ENCODE measurements at regions not wholly inside any gene's neighbourhood (a gene's known extent, or its start where the extent isn't known, plus 50 kb on each side); places are given as distances from the start of the nearest gene placed in this dataset.
"Not testable (repeated sequence)": the region's sequence is repeated elsewhere in the genome, so short reads cannot be mapped to it uniquely, and the experiment has no call there.

- H3K4me3 ChIP-seq (replicated peaks in 1 of 2; ENCODE audit: low read depth in 2 of 2, low read length in 2 of 2), result no peak overlapping the region
- DNase-seq (ENCODE audit: low read depth in 2 of 2), result peak in 1 of 2 donors; percentile 51
- TF ChIP-seq CTCF (IDR thresholded peaks at IDR 0.05; ENCODE audit: low read depth, low read length), result no peak
Observed at GRCh38 chr2:198863655-198864054, 594.1 kb downstream of the SATB2 start.

GRCh38 chr2:198861080-198861479 is 596.7 kb downstream of the SATB2 start:
- no peak for TF ChIP-seq CTCF (IDR thresholded peaks at IDR 0.05; ENCODE audit: low read depth, low read length)
- DNase-seq (ENCODE audit: low read depth in 2 of 2), result no peak
- H3K4me3 ChIP-seq (replicated peaks in 1 of 2; ENCODE audit: low read depth in 2 of 2, low read length in 2 of 2), result no peak overlapping the region

- no peak overlapping the region for H3K4me3 ChIP-seq (replicated peaks in 1 of 2; ENCODE audit: low read depth in 2 of 2, low read length in 2 of 2)
- DNase-seq (ENCODE audit: low read depth in 2 of 2), result no peak
- no peak for TF ChIP-seq CTCF (IDR thresholded peaks at IDR 0.05; ENCODE audit: low read depth, low read length)
Observed at GRCh38 chr2:198857246-198857645, 600.5 kb downstream of the SATB2 start.

- not testable (repeated sequence) for H3K4me3 ChIP-seq (replicated peaks in 1 of 2; ENCODE audit: low read depth in 2 of 2, low read length in 2 of 2)
Observed at GRCh38 chr2:198855746-198856145, 602.0 kb downstream of the SATB2 start.

GRCh38 chr2:198852248-198852647 is 605.5 kb downstream of the SATB2 start:
- no peak overlapping the region for H3K4me3 ChIP-seq (replicated peaks in 1 of 2; ENCODE audit: low read depth in 2 of 2, low read length in 2 of 2)
- no peak for DNase-seq (ENCODE audit: low read depth in 2 of 2)
- TF ChIP-seq CTCF (IDR thresholded peaks at IDR 0.05; ENCODE audit: low read depth, low read length), result no peak

More at GRCh38 chr2:198855746-198856145, 602.0 kb downstream of the SATB2 start:
- not testable (repeated sequence) for DNase-seq (ENCODE audit: low read depth in 2 of 2)

- H3K4me3 ChIP-seq (replicated peaks in 1 of 2; ENCODE audit: low read depth in 2 of 2, low read length in 2 of 2), result no peak overlapping the region
- TF ChIP-seq CTCF (IDR thresholded peaks at IDR 0.05; ENCODE audit: low read depth, low read length), result no peak
Observed at GRCh38 chr2:198825534-198825933, 632.2 kb downstream of the SATB2 start.

GRCh38 chr2:198817536-198817935 is 640.2 kb downstream of the SATB2 start:
- no peak for DNase-seq (ENCODE audit: low read depth in 2 of 2)
- TF ChIP-seq CTCF (IDR thresholded peaks at IDR 0.05; ENCODE audit: low read depth, low read length), result no peak
- no peak overlapping the region for H3K4me3 ChIP-seq (replicated peaks in 1 of 2; ENCODE audit: low read depth in 2 of 2, low read length in 2 of 2)

More at GRCh38 chr2:198825534-198825933, 632.2 kb downstream of the SATB2 start:
- no peak for DNase-seq (ENCODE audit: low read depth in 2 of 2)
